ENCODE measurements at regions not wholly inside any gene's neighbourhood (a gene's known extent, or its start where the extent isn't known, plus 50 kb on each side); places are given as distances from the start of the nearest gene placed in this dataset.

DNA sequence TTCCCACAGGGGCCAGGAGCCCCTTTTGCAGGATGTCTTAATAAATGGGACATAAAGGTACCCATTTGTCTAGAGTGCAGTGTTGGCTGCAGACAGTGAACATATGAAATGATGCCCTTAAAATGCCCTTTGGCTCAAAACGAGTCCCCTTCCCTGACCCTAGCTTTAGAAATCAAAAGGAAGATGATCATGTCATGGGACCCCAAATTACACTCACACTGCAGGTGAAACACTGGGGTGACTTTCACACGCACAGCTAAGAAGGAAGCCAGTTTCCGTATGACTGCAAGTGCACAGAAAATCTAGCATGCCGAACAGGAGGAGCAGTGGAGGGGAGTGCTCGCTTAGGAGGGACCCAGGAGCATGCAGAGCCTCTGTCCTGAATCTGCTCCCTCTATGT, 154.5 kb upstream of the KLF14 start:
- peaks cover 94% of the 10 kb centered on the region for H3K4me1 Mint-ChIP-seq (ENCODE audit: low read depth)
- H3K36me3 Mint-ChIP-seq (ENCODE audit: low read depth), result peaks cover 88% of the 10 kb centered on the region
- peaks cover 9% of the 10 kb centered on the region for H3K9me3 Mint-ChIP-seq
- no peak for DNase-seq
- H3K4me3 Mint-ChIP-seq, result peak overlapping the region; percentile 75
- peaks cover 62% of the 10 kb centered on the region for H3K27me3 Mint-ChIP-seq (ENCODE audit: insufficient read depth)
- TF ChIP-seq, protein P1, sequence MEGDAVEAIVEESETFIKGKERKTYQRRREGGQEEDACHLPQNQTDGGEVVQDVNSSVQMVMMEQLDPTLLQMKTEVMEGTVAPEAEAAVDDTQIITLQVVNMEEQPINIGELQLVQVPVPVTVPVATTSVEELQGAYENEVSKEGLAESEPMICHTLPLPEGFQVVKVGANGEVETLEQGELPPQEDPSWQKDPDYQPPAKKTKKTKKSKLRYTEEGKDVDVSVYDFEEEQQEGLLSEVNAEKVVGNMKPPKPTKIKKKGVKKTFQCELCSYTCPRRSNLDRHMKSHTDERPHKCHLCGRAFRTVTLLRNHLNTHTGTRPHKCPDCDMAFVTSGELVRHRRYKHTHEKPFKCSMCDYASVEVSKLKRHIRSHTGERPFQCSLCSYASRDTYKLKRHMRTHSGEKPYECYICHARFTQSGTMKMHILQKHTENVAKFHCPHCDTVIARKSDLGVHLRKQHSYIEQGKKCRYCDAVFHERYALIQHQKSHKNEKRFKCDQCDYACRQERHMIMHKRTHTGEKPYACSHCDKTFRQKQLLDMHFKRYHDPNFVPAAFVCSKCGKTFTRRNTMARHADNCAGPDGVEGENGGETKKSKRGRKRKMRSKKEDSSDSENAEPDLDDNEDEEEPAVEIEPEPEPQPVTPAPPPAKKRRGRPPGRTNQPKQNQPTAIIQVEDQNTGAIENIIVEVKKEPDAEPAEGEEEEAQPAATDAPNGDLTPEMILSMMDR (IDR thresholded peaks at IDR 0.05), result no peak
- H3K27ac Mint-ChIP-seq, result peak overlapping the region; percentile 94

DNA sequence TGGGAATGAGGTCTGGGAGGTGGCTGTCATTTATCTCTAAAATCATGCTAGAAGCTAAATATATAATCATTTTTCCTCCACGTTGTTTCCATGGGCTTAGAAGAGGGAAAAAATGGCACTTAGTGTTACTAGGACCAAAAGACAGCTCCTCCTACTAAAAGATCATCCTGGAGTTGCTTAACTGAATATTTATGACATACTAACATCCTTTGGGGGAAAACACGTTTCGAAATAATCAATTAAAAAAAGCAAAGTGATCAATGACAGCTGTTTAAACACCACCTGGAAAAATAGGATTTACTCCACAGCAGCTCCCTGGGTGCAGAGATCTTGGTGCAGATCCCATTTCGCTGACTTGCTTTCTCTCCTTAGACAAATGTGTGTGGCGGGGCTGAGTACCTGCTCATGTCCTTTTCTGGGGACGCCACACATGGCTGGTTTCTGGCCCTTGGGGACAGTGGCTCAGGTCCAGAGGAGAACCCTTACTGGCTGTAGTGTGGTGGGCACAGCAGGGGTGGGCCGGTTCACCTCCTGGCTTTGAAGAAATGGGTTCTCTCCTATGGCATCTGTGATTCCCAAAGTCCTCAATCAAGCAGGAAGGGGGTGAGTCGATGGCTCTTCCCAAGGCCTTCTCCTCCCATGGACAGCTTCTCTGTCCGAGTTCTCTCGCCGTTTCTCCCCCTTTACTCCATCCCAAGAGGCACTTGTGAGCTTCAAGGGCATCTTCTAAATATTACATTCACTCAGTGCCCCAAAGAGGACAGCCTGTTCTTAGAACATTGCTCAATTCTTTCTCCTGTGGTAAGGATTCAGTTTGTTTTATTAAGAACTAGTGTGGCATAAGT, 156.4 kb upstream of the KLF14 start:
- TF ChIP-seq, protein P1 (IDR thresholded peaks at IDR 0.05), result no peak
- peaks cover 94% of the 10 kb centered on the region for H3K4me1 Mint-ChIP-seq (ENCODE audit: low read depth)
- peaks cover 6% of the 10 kb centered on the region for H3K9me3 Mint-ChIP-seq
- peaks cover 88% of the 10 kb centered on the region for H3K36me3 Mint-ChIP-seq (ENCODE audit: low read depth)
- H3K27ac Mint-ChIP-seq, result peak overlapping the region; percentile 94
- peaks cover 69% of the 10 kb centered on the region for H3K27me3 Mint-ChIP-seq (ENCODE audit: insufficient read depth)
- no peak for DNase-seq
- H3K4me3 Mint-ChIP-seq, result peak overlapping the region; percentile 75

DNA sequence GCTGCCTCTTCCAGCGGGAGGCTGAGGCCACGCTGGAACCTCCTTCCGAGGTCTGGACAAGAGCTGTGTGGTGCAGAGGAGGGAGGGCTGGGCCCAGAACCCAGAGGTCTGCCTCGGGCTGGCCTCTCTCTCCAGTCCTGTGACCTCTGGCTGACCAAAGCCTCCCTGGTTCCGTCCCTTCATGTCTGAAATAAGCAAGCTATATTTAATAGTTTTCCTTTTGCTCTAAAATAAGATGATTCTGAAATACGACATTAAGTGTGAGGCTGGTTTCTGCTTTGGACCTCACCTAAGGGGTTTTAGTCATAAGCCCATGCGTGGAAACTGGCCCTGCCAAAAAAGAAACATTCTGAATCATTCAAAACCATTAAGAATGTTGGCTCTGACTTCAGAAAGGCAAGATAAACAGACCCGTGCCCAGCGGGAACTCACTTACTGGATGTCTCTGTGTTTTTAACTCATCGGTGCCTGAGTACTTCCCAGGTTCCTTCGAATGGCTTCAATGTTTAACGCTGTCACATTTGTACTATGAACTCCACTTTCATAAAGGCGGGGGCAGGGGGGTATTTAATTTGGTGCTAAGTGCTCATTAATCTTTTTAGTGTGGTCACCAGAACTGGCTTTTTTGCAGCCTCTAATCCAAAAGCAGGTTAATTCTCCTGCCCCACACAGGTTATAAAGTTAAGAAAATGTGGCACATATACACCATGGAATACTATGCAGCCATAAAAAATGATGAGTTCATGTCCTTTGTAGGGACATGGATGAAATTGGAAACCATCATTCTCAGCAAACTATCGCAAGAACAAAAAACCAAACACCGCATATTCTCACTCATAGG, 157.5 kb upstream of the KLF14 start:
- peaks cover 90% of the 10 kb centered on the region for H3K36me3 Mint-ChIP-seq (ENCODE audit: low read depth)
- peak overlapping the region; percentile 75 for H3K4me3 Mint-ChIP-seq
- TF ChIP-seq, protein P1 (IDR thresholded peaks at IDR 0.05), result no peak
- peak overlapping the region; percentile 94 for H3K27ac Mint-ChIP-seq
- H3K4me1 Mint-ChIP-seq (ENCODE audit: low read depth), result peaks cover 94% of the 10 kb centered on the region
- peak; percentile 95 for DNase-seq
- H3K27me3 Mint-ChIP-seq (ENCODE audit: insufficient read depth), result peaks cover 74% of the 10 kb centered on the region
- peaks cover 6% of the 10 kb centered on the region for H3K9me3 Mint-ChIP-seq

DNA sequence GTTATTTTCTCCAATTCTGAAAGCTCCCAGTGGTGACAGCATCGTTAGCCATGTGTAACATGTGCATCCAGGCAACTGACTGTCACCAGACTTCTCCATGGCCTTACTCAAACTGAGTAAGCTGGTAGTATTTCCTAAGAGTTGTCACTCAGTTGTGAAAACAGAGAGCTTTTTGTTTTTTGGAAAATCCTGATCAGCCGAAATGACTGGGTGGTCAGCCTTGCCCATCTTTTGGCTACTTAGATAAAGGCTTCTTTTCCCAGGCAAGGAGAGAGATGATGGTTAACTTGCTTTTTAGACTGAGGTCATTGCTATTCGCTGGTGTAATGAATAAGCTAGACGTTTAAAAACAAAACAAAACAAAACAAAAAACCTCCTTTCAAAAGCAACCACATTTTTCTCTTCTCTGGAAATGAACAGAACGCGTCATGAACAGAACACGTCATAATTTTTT, 159.5 kb upstream of the KLF14 start:
- Mint-ChIP-seq H3K27me3 (ENCODE audit: insufficient read depth) (peaks cover 77% of the 10 kb centered on the region), H3K9me3 (peaks cover 16% of the 10 kb centered on the region), H3K4me1 (ENCODE audit: low read depth) (peaks cover 94% of the 10 kb centered on the region), H3K27ac (peak overlapping the region; percentile 94), H3K4me3 (peak overlapping the region; percentile 99), H3K36me3 (ENCODE audit: low read depth) (peaks cover 83% of the 10 kb centered on the region)
- TF ChIP-seq, protein P1 (IDR thresholded peaks at IDR 0.05), result no peak
- DNase-seq, result peak; percentile 70

DNA sequence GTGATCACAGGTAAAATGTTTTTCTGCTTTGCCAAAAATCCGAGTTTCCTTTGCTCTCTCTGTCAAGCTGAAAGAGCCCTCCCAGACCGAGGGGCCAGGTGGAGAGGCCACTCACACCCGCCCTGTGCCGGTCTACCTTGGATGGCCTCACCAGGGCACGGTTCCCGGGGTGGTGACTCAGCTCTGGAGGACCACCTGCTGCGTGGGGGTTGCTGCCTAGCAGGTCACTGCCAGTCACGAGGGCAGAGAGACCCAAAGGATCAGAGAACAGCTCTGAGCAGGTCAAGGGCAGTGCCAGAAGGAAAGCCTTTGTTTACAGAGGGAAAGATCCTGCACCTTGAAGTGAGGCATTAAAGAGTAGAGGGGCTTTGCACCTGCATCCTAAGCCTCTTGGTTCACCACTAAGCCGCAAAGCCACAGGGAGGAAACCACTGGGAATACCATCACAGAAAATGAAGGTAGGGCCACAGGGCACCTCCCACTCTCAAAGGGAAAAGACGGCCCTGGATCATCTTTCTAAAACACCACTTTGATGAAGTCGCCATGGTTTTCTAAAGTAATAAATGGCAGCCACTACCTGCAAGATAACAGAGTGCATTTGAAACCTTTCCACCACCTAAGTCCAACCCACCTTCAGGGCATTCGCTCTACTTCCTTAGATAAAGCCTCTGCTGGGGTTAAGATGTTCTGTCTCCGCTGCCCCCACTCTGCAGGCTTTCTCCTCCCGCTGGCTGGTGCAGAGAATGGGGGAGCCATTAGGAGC, 160.3 kb upstream of the KLF14 start:
- peak; percentile 70 for DNase-seq
- Mint-ChIP-seq H3K4me3 (peak overlapping the region; percentile 99), H3K27ac (peak overlapping the region; percentile 94), H3K27me3 (ENCODE audit: insufficient read depth) (peaks cover 81% of the 10 kb centered on the region), H3K36me3 (ENCODE audit: low read depth) (peaks cover 84% of the 10 kb centered on the region), H3K9me3 (peaks cover 18% of the 10 kb centered on the region), H3K4me1 (ENCODE audit: low read depth) (peaks cover 94% of the 10 kb centered on the region)
- TF ChIP-seq, protein P1 (IDR thresholded peaks at IDR 0.05), result no peak
